ELR (cell line): ENCODE measurements at regions not wholly inside any gene's neighbourhood (a gene's known extent, or its start where the extent isn't known, plus 50 kb on each side); places are given as distances from the start of the nearest gene placed in this dataset.
"Not testable (repeated sequence)": the region's sequence is repeated elsewhere in the genome, so short reads cannot be mapped to it uniquely, and the experiment has no call there.

ENCODE experiments used
- DNase-seq: peaks from one replicate; pipeline ENCODE4 v3.0.0-alpha.2; 2015; ENCODE audit warnings: low read depth

- no peak for DNase-seq
Measured at GRCh38 chr20:7171911-7172310, 404.4 kb downstream of the BMP2 start.

GRCh38 chr20:7174554-7174953, 407.1 kb downstream of the BMP2 start:
- no peak for DNase-seq

- DNase-seq = not testable (repeated sequence)
Measured at GRCh38 chr20:7175827-7176226, 408.3 kb downstream of the BMP2 start.

GRCh38 chr20:7178004-7178403, 410.5 kb downstream of the BMP2 start:
- DNase-seq = no peak

- DNase-seq = no peak
Measured at GRCh38 chr20:7180256-7181045, 413.0 kb downstream of the BMP2 start.

GRCh38 chr20:7189231-7189630, 421.7 kb downstream of the BMP2 start:
- no peak for DNase-seq

GRCh38 chr20:7193681-7194080, 426.2 kb downstream of the BMP2 start:
- no peak for DNase-seq

- DNase-seq = peak; percentile 4
Measured at GRCh38 chr20:7195704-7196103, 428.2 kb downstream of the BMP2 start.

- DNase-seq = no peak
Measured at GRCh38 chr20:7196481-7196880, 429.0 kb downstream of the BMP2 start.

GRCh38 chr20:7199861-7200260, 432.4 kb downstream of the BMP2 start:
- DNase-seq = no peak

GRCh38 chr20:7207186-7207798, 439.8 kb downstream of the BMP2 start:
- DNase-seq = no peak

- no peak for DNase-seq
Measured at GRCh38 chr20:7210910-7211309, 443.4 kb downstream of the BMP2 start.

- DNase-seq = no peak
Measured at GRCh38 chr20:7214081-7214740, 446.7 kb downstream of the BMP2 start.

GRCh38 chr20:7217606-7218005, 450.1 kb downstream of the BMP2 start:
- DNase-seq = no peak

GRCh38 chr20:7220755-7221154, 453.3 kb downstream of the BMP2 start:
- DNase-seq = no peak

GRCh38 chr20:7226156-7226555, 458.7 kb downstream of the BMP2 start:
- no peak for DNase-seq

- DNase-seq = no peak
Measured at GRCh38 chr20:7231303-7231702, 463.8 kb downstream of the BMP2 start.

- no peak for DNase-seq
Measured at GRCh38 chr20:7232796-7233195, 465.3 kb downstream of the BMP2 start.

GRCh38 chr20:7237251-7237650, 469.8 kb downstream of the BMP2 start:
- DNase-seq = no peak

GRCh38 chr20:7240490-7240889, 473.0 kb downstream of the BMP2 start:
- no peak for DNase-seq

GRCh38 chr20:7248281-7249201, 481.1 kb downstream of the BMP2 start:
- DNase-seq = no peak

- no peak for DNase-seq
Measured at GRCh38 chr20:7250337-7250736, 482.9 kb downstream of the BMP2 start.
